NCI-H524 (cell line): ENCODE measurements at regions not wholly inside any gene's neighbourhood (a gene's known extent, or its start where the extent isn't known, plus 50 kb on each side); places are given as distances from the start of the nearest gene placed in this dataset.

Experiments
- DNase-seq, 2 experiments: peaks; one replicate each; lab custom pipeline; 2025; lab: John Stamatoyannopoulos, UW

- peak in 1 of 2 experiments; percentile 0 for DNase-seq
Measured at GRCh38 chr10:4527281-4527970, 298.6 kb upstream of the AKR1E2 start.

- no peak for DNase-seq
Measured at GRCh38 chr10:4526311-4526731, 299.7 kb upstream of the AKR1E2 start.

GRCh38 chr10:4525103-4525502 lies 300.9 kb upstream of the AKR1E2 start:
- no peak for DNase-seq

GRCh38 chr10:4522296-4523000 lies 303.6 kb upstream of the AKR1E2 start:
- no peak for DNase-seq

- DNase-seq, result no peak
Measured at GRCh38 chr10:4519658-4520402, 306.2 kb upstream of the AKR1E2 start.

GRCh38 chr10:4517746-4518145 lies 308.3 kb upstream of the AKR1E2 start:
- no peak for DNase-seq

- DNase-seq, result peak in 1 of 2 experiments; percentile 30
Measured at GRCh38 chr10:4515721-4516120, 310.3 kb upstream of the AKR1E2 start.

- DNase-seq, result no peak
Measured at GRCh38 chr10:4514445-4515108, 311.4 kb upstream of the AKR1E2 start.

GRCh38 chr10:4512671-4513240 lies 313.3 kb upstream of the AKR1E2 start:
- peak; percentile 4 to 19 for DNase-seq

GRCh38 chr10:4512196-4512595 lies 313.8 kb upstream of the AKR1E2 start:
- no peak for DNase-seq

GRCh38 chr10:4511509-4511908 lies 314.5 kb upstream of the AKR1E2 start:
- DNase-seq, result no peak

- no peak for DNase-seq
Measured at GRCh38 chr10:4509405-4509804, 316.6 kb upstream of the AKR1E2 start.

- DNase-seq, result no peak
Measured at GRCh38 chr10:4506095-4506494, 319.9 kb upstream of the AKR1E2 start.

- DNase-seq, result no peak
Measured at GRCh38 chr10:4504550-4504949, 321.5 kb upstream of the AKR1E2 start.

- no peak for DNase-seq
Measured at GRCh38 chr10:4503076-4503475, 322.9 kb upstream of the AKR1E2 start.

GRCh38 chr10:4501306-4501705 lies 324.7 kb upstream of the AKR1E2 start:
- DNase-seq, result no peak

- DNase-seq, result no peak
Measured at GRCh38 chr10:4498711-4499251, 327.2 kb upstream of the AKR1E2 start.

GRCh38 chr10:4494551-4494950 lies 331.5 kb upstream of the AKR1E2 start:
- DNase-seq, result no peak

- DNase-seq, result no peak
Measured at GRCh38 chr10:4492202-4492601, 333.8 kb upstream of the AKR1E2 start.

- DNase-seq, result no peak
Measured at GRCh38 chr10:4488904-4489303, 337.1 kb upstream of the AKR1E2 start.

GRCh38 chr10:4485636-4486035 lies 340.4 kb upstream of the AKR1E2 start:
- no peak for DNase-seq

GRCh38 chr10:4483811-4484210 lies 342.2 kb upstream of the AKR1E2 start:
- DNase-seq, result no peak
